Choroid plexus epithelial cell (primary cell): ENCODE measurements at regions not wholly inside any gene's neighbourhood (a gene's known extent, or its start where the extent isn't known, plus 50 kb on each side); places are given as distances from the start of the nearest gene placed in this dataset.

Experiments used
- DNase-seq: peaks from one replicate; pipeline ENCODE4 v3.0.0-alpha.2; 2010; ENCODE audit warnings: low read depth
- H3K4me3 ChIP-seq: 2 replicates; pipeline ENCODE4 v1.5.1; 2011; ENCODE audit warnings: low read depth, mild to moderate bottlenecking, control low read depth, low read length, moderate library complexity
- TF ChIP-seq, protein P1 (sequence below): conservative IDR thresholded peaks from 2 replicates; pipeline ENCODE4 v1.5.1; 2011; ENCODE audit warnings: low read depth, mild to moderate bottlenecking, control low read depth, inconsistent platforms, low read length, moderate library complexity

DNA sequence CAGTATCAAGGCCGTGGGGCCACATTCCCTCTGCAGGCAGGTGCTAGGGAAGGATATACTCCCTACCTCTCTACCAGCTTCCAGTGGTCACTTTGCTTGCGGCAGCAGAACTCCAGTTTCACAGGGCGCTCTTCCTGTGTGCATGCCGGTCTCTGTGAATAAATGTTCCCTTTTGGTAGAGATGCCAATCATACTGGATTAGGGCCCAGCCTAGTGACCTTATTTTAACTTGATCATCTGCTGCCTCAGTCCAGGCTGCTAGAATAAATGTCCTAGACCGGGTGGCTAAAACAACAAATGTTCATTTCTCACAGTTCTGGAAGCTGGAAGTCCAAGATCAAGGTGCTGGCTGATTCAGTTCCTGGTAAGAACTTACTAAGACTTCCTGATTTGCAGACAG is 198.8 kb upstream of the TMEM132C start:
- no peak for DNase-seq
- H3K4me3 ChIP-seq = no peak overlapping the region
- TF ChIP-seq, protein P1, sequence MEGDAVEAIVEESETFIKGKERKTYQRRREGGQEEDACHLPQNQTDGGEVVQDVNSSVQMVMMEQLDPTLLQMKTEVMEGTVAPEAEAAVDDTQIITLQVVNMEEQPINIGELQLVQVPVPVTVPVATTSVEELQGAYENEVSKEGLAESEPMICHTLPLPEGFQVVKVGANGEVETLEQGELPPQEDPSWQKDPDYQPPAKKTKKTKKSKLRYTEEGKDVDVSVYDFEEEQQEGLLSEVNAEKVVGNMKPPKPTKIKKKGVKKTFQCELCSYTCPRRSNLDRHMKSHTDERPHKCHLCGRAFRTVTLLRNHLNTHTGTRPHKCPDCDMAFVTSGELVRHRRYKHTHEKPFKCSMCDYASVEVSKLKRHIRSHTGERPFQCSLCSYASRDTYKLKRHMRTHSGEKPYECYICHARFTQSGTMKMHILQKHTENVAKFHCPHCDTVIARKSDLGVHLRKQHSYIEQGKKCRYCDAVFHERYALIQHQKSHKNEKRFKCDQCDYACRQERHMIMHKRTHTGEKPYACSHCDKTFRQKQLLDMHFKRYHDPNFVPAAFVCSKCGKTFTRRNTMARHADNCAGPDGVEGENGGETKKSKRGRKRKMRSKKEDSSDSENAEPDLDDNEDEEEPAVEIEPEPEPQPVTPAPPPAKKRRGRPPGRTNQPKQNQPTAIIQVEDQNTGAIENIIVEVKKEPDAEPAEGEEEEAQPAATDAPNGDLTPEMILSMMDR = no peak

DNA sequence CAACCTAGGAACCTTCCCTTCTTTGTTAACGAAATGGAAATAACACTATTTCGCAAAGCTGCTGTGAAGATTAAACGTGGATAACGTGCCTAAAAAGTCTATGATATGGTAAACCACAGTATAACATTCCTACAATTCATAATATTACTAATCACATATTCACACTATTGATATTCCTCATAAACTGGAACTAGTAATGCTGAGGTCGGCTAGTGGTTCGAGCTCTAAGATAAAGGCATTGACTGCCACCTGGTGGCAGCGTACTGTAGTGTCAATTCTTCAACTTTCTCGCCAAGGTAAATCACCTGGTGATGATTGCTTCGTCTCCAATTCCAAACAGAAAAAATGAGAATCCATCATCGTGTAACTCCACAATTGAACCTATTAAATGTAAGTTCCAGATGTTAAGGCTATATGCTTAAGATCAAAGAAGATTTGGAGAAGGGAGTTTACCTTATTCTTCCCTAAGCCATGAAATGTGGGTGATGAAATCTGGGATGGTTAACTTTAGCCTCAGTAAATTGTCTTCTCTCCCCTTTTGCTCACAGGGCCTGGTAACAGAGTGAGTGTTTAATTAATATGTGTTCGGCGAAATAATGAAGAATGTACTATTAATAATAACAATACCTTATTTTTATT is 197.5 kb upstream of the TMEM132C start:
- no peak overlapping the region for H3K4me3 ChIP-seq
- TF ChIP-seq, protein P1 = peak; percentile 76
- peak; percentile 60 for DNase-seq

DNA sequence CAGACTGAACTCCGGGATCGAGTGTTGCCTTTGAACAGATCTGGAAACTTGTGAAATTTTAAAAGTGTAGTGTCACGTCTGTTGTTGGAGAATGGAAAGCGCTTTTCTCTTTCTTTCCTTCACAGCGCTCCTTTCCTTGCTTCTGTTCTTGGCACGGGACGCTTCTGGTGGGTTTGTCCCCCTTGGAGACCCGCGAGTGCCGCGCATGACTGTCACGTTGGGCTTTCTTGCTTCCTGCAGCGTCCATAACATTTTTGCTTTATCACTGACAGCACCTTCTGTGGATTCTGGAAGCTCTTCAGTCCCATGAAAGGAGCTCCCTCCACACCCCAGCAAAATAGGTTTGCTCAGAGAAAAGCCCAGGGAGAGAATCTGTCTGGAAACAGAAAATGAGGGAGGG is 193.0 kb upstream of the TMEM132C start:
- no peak for DNase-seq
- no peak overlapping the region for H3K4me3 ChIP-seq
- TF ChIP-seq, protein P1 = no peak

DNA sequence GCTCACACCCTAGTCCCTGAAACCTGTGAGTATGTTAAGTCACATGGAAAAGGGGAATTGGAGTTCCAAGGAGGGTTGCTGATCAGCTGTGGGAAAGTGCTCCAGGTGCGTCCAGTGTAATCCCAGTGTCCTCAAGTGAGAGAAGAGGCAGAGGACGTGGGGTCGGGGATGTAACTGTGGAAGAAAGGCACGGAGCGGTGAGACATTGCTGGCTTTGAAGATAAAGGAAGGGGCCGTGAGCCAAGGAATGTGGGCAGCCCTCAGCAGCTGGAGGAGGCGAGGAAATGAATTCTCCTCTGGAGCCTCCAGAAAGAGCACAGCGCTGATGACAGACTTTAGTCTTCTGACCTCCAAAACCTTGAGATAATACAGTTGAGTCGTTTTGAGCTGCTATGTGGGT is 191.6 kb upstream of the TMEM132C start:
- no peak for DNase-seq
- TF ChIP-seq, protein P1 = no peak
- no peak overlapping the region for H3K4me3 ChIP-seq

DNA sequence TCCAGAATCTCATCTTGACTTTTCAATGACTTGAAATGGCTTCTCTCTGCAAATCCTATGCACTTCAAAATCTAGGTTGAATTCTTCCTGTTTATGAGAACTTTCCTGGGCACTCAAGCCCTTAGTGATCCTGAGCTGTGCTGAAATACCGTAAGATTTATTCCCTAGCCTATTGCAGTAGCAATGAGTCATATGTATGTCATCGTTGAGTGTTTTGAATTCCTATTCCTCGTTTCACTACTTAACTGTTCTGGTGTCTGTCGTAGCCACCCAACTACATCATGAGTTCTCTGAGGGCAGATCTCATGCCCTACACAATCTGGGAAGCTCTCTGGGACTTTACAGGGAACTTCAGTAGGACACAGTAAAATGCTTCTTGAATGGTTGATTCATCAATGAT is 190.8 kb upstream of the TMEM132C start:
- H3K4me3 ChIP-seq = no peak overlapping the region
- TF ChIP-seq, protein P1 = no peak
- peak; percentile 48 for DNase-seq

- DNase-seq = no peak
Measured at GRCh38 chr12:128077211-128077916, 189.6 kb upstream of the TMEM132C start.

More at GRCh38 chr12:128077211-128077916, 189.6 kb upstream of the TMEM132C start:
- H3K4me3 ChIP-seq = no peak overlapping the region
- TF ChIP-seq, protein P1 = no peak
